ENCODE measurements at regions not wholly inside any gene's neighbourhood (a gene's known extent, or its start where the extent isn't known, plus 50 kb on each side); places are given as distances from the start of the nearest gene placed in this dataset.

GRCh38 chr7:131972251-131972650 is 415.8 kb upstream of the PODXL start:
- no peaks in the 10 kb centered on the region for H3K9me3 ChIP-seq
- H3K4me3 ChIP-seq: no peak overlapping the region
- H3K27ac ChIP-seq: no peak overlapping the region
- DNase-seq (ENCODE audit: low spot score in 2 of 2): no peak
- no peaks in the 10 kb centered on the region for H3K36me3 ChIP-seq
- no peaks in the 10 kb centered on the region for H3K27me3 ChIP-seq
- WGBS: 74% methylated on average over 2 of the region's 2 CpGs
- no peaks in the 10 kb centered on the region for H3K4me1 ChIP-seq
- TF ChIP-seq POLR2AphosphoS5 (IDR thresholded peaks at IDR 0.05): no peak
- TF ChIP-seq CTCF (IDR thresholded peaks at IDR 0.05): no peak
- no peak for TF ChIP-seq EP300 (IDR thresholded peaks at IDR 0.05)
- no peak for TF ChIP-seq POLR2A (IDR thresholded peaks at IDR 0.05)

GRCh38 chr7:131970602-131971001 is 414.2 kb upstream of the PODXL start:
- TF ChIP-seq EP300 (IDR thresholded peaks at IDR 0.05) (no peak), POLR2AphosphoS5 (IDR thresholded peaks at IDR 0.05) (no peak), POLR2A (IDR thresholded peaks at IDR 0.05) (no peak), CTCF (IDR thresholded peaks at IDR 0.05) (no peak)
- no peaks in the 10 kb centered on the region for H3K27me3 ChIP-seq
- no peak for DNase-seq (ENCODE audit: low spot score in 2 of 2)
- H3K36me3 ChIP-seq: no peaks in the 10 kb centered on the region
- 73% methylated on average over 4 of the region's 4 CpGs for WGBS
- H3K9me3 ChIP-seq: no peaks in the 10 kb centered on the region
- no peak overlapping the region for H3K4me3 ChIP-seq
- H3K4me1 ChIP-seq: no peaks in the 10 kb centered on the region
- H3K27ac ChIP-seq: no peak overlapping the region

GRCh38 chr7:131969560-131969959 is 413.1 kb upstream of the PODXL start:
- TF ChIP-seq EP300 (IDR thresholded peaks at IDR 0.05) (no peak), CTCF (IDR thresholded peaks at IDR 0.05) (no peak), POLR2A (IDR thresholded peaks at IDR 0.05) (no peak), POLR2AphosphoS5 (IDR thresholded peaks at IDR 0.05) (no peak)
- whole genome bisulfite sequencing: 97% methylated on average over 4 of the region's 4 CpGs
- H3K4me1 ChIP-seq: no peaks in the 10 kb centered on the region
- no peaks in the 10 kb centered on the region for H3K27me3 ChIP-seq
- no peak for DNase-seq (ENCODE audit: low spot score in 2 of 2)
- H3K36me3 ChIP-seq: no peaks in the 10 kb centered on the region
- no peaks in the 10 kb centered on the region for H3K9me3 ChIP-seq
- no peak overlapping the region for H3K4me3 ChIP-seq
- no peak overlapping the region for H3K27ac ChIP-seq

GRCh38 chr7:131967216-131967730 is 410.8 kb upstream of the PODXL start:
- no peak overlapping the region for H3K27ac ChIP-seq
- no peaks in the 10 kb centered on the region for H3K27me3 ChIP-seq
- H3K9me3 ChIP-seq: no peaks in the 10 kb centered on the region
- H3K36me3 ChIP-seq: no peaks in the 10 kb centered on the region
- DNase-seq (ENCODE audit: low spot score in 2 of 2): no peak
- TF ChIP-seq POLR2A (IDR thresholded peaks at IDR 0.05) (no peak), EP300 (IDR thresholded peaks at IDR 0.05) (no peak)
- H3K4me1 ChIP-seq: no peaks in the 10 kb centered on the region
- H3K4me3 ChIP-seq: no peak overlapping the region
- WGBS: 55% methylated on average over 2 of the region's 2 CpGs

GRCh38 chr7:131964203-131964602 is 407.8 kb upstream of the PODXL start:
- 81% methylated on average over 7 of the region's 7 CpGs for WGBS
- no peak for DNase-seq (ENCODE audit: low spot score in 2 of 2)
- Histone ChIP-seq H3K4me3 (no peak overlapping the region), H3K27me3 (peaks cover 7% of the 10 kb centered on the region), H3K36me3 (no peaks in the 10 kb centered on the region), H3K27ac (no peak overlapping the region), H3K9me3 (no peaks in the 10 kb centered on the region), H3K4me1 (no peaks in the 10 kb centered on the region)
- TF ChIP-seq EP300 (IDR thresholded peaks at IDR 0.05): no peak
- no peak for TF ChIP-seq POLR2AphosphoS5 (IDR thresholded peaks at IDR 0.05)
- TF ChIP-seq CTCF (IDR thresholded peaks at IDR 0.05): no peak
- TF ChIP-seq POLR2A (IDR thresholded peaks at IDR 0.05): no peak
